ENCODE measurements at regions not wholly inside any gene's neighbourhood (a gene's known extent, or its start where the extent isn't known, plus 50 kb on each side); places are given as distances from the start of the nearest gene placed in this dataset.

- no peak for DNase-seq
- in situ Hi-C loops (cut with MboI; ENCODE audit: low pct_unique_long_range_greater_than_20kb, low sequenced_read_pairs), result no loop called here
Measured at GRCh38 chr5:2517451-2517850, 234.0 kb downstream of the IRX2 start.

- in situ Hi-C loops (cut with MboI; ENCODE audit: low pct_unique_long_range_greater_than_20kb, low sequenced_read_pairs), result no loop called here
- DNase-seq, result no peak
Measured at GRCh38 chr5:2515180-2515764, 236.2 kb downstream of the IRX2 start.

DNA sequence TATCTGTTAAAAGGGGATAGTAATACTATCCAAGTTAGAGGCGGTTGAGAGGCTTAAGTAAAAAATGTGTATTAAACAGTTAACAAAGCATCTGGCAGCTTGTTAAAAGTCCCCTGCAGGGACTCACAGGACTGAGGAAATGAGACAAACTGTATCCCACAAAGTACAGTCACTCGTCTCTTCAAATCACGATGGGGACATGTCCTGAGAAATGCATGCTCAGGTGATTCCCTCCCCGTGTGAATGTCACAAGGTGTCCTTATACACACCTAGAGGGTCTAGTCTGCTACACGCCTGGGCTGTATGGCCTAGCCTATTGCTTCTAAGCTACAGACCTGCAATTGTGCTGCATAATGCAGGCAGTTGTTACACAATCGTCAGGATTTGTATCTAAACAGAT lies 237.0 kb downstream of the IRX2 start:
- in situ Hi-C loops (cut with MboI; ENCODE audit: low pct_unique_long_range_greater_than_20kb, low sequenced_read_pairs), result no loop called here
- no peak for DNase-seq

DNA sequence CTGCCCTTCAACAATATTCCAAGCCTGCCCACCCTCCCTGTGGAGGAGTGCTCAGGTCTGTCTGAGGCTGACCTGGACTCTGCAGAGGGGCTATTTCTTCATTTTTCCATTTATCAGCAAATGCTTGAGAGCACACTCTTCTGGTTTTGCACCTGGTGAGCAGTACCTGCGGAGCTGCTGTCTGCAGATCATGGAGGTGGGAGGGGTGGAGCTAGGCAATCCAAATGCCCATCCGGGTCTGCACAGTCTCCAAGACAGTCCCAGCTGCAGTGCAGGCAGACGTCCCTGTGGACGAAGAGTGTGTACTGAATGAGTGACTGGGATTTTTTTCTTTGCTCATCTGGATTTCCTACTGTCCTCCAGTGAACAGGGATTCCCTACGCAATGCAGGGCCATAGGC lies 239.8 kb downstream of the IRX2 start:
- DNase-seq, result no peak
- in situ Hi-C loops (cut with MboI; ENCODE audit: low pct_unique_long_range_greater_than_20kb, low sequenced_read_pairs), result no loop called here

GRCh38 chr5:2511126-2511525 lies 240.4 kb downstream of the IRX2 start:
- in situ Hi-C loops (cut with MboI; ENCODE audit: low pct_unique_long_range_greater_than_20kb, low sequenced_read_pairs), result no loop called here
- DNase-seq, result no peak

DNA sequence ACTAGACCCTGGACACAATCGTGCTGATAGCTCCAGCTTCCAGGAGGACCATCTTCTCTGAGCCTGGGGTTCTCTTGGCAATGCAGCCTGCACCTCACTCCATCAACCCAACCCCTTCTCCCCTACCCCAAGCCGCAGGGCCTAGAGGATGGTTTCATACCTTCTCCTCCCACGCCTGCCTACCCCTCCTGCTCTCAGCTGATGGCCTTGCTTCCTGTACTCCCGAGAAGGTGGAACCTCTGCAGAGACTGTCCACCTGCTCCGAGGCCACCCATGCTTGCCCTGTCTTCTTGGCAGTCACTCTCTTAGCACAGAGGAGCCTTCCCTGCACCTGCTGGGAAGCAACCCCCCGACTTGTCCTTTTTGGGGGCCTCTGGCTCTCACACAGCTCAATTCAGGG lies 241.9 kb downstream of the IRX2 start:
- DNase-seq, result no peak
- in situ Hi-C loops (cut with MboI; ENCODE audit: low pct_unique_long_range_greater_than_20kb, low sequenced_read_pairs), result no loop called here

GRCh38 chr5:2508514-2508913 lies 243.0 kb downstream of the IRX2 start:
- in situ Hi-C loops (cut with MboI; ENCODE audit: low pct_unique_long_range_greater_than_20kb, low sequenced_read_pairs), result no loop called here
- DNase-seq, result no peak

GRCh38 chr5:2507611-2508010 lies 243.9 kb downstream of the IRX2 start:
- DNase-seq, result no peak
- in situ Hi-C loops (cut with MboI; ENCODE audit: low pct_unique_long_range_greater_than_20kb, low sequenced_read_pairs), result no loop called here

GRCh38 chr5:2506603-2507002 lies 244.9 kb downstream of the IRX2 start:
- DNase-seq, result no peak
- in situ Hi-C loops (cut with MboI; ENCODE audit: low pct_unique_long_range_greater_than_20kb, low sequenced_read_pairs), result no loop called here

DNA sequence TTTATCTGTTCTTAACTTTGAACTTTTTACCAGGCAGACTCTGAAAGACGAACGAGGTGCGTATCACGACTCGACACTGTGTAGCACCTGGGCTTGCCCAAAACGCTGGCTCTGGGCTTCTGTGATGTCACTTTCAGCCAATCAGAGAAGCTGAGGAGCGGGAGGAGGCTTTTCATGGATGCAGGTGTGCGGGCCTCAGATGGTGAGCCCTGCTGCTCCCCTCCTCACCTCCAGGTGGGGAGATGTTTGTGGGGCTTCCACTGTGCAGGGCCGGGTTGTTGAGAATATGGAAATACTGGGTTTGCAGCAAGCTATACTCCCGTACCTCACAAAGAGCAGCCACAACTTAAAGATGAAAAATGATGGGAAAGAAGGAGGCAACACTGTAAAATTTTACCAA lies 246.3 kb downstream of the IRX2 start:
- no peak for DNase-seq
- in situ Hi-C loops (cut with MboI; ENCODE audit: low pct_unique_long_range_greater_than_20kb, low sequenced_read_pairs), result no loop called here

GRCh38 chr5:2502970-2503594 lies 248.4 kb downstream of the IRX2 start:
- no peak for DNase-seq
- in situ Hi-C loops (cut with MboI; ENCODE audit: low pct_unique_long_range_greater_than_20kb, low sequenced_read_pairs), result no loop called here

DNA sequence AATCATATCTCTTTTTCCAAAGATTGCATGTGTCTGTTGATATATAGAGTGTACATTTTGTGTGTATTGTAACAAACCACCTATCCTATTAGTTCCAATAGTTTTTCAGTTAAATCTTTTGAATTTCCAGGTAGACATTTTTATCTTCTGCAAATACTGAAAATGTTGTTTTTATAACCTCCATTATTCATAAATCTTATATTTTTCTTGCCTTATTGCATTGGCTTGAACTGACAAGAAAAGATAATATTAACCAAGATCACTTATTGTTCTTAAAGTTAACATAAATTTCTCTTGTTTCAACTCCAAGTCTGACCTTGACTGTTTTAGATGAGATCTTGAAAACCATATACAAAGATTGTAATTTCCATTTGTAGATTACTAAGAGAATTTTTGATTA lies 251.6 kb downstream of the IRX2 start:
- in situ Hi-C loops (cut with MboI; ENCODE audit: low pct_unique_long_range_greater_than_20kb, low sequenced_read_pairs), result no loop called here

DNA sequence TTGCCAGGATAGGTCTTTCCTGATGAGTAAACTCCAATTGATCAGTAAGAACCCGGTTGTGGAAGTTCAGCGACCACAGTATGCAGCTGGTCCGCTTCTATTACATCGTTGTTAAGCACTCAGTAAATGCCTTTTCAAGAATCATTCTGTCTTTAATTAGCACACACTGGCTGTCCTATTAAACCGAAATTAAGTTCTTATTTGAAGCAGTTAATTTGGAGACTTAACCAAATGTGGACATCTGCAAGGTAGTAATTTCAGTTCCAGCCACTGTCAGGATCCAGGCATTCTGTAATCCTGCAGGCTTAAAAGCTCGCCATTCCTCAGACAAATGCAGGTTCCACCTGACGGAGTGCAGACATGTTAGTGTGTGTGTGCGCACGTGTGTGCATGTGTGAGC lies 254.6 kb downstream of the IRX2 start:
- DNase-seq, result no peak
- in situ Hi-C loops (cut with MboI; ENCODE audit: low pct_unique_long_range_greater_than_20kb, low sequenced_read_pairs), result no loop called here

More for the DNA sequence above, 251.6 kb downstream of the IRX2 start:
- DNase-seq, result no peak

DNA sequence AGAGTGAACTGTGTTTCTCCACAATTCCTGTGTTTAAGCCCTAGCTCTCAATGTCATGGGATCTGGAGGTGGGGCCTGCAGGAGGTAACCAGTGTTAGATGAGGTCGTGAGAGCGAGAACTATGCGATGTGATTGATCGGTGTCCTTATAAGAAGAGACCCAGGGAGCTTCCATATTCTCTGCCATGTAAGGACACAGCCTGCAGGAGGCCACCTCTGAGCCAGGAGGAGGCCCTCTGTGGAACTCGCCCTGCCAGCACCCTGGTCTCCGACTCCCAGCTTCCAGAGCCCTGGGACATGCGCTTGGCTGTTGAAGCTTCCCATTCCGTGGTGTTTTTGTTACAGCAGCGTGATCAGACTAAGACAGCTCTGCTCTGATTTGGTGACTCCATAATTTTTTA lies 255.4 kb downstream of the IRX2 start:
- DNase-seq, result no peak
- in situ Hi-C loops (cut with MboI; ENCODE audit: low pct_unique_long_range_greater_than_20kb, low sequenced_read_pairs), result no loop called here

DNA sequence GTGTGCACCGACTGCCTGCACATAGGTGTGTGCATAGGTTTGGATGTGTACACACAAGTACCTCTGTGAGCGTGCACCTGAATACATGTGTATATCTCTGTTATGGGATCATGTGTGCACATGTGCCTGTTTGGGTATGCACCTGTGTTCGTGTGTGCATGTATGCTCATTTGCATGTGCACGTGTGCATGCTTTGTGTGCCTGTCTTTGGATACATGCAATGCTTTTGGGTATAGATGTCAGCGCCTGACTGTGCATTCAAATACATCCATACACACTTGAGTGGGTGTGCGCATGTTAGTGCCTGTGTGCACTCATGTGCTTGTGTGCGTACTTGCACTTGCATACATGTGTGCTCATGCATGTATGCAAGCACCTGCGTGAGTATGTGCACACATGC lies 258.1 kb downstream of the IRX2 start:
- DNase-seq, result no peak
- in situ Hi-C loops (cut with MboI; ENCODE audit: low pct_unique_long_range_greater_than_20kb, low sequenced_read_pairs), result no loop called here

- in situ Hi-C loops (cut with MboI; ENCODE audit: low pct_unique_long_range_greater_than_20kb, low sequenced_read_pairs), result no loop called here
- no peak for DNase-seq
Measured at GRCh38 chr5:2492476-2492875, 259.0 kb downstream of the IRX2 start.

DNA sequence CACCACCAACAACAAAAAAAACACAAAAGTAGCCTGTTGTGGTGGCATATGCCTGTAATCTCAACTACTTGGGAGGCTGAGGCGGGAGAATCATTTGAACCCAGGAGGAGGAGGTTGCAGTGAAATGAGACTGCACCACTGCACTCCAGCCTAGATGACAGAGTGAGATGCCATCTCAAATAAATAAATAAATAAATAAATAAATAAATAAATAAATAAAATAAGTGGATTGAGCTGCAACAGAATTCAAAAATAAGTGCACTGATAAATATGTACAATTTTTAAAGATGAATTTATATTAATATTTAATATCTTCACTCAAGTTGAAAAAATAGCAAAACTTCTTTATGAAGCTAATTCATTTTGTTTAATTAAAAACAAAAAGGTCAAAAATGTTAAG lies 259.6 kb downstream of the IRX2 start:
- no peak for DNase-seq
- in situ Hi-C loops (cut with MboI; ENCODE audit: low pct_unique_long_range_greater_than_20kb, low sequenced_read_pairs), result no loop called here

- in situ Hi-C loops (cut with MboI; ENCODE audit: low pct_unique_long_range_greater_than_20kb, low sequenced_read_pairs), result no loop called here
- DNase-seq, result no peak
Measured at GRCh38 chr5:2489306-2489705, 262.2 kb downstream of the IRX2 start.

DNA sequence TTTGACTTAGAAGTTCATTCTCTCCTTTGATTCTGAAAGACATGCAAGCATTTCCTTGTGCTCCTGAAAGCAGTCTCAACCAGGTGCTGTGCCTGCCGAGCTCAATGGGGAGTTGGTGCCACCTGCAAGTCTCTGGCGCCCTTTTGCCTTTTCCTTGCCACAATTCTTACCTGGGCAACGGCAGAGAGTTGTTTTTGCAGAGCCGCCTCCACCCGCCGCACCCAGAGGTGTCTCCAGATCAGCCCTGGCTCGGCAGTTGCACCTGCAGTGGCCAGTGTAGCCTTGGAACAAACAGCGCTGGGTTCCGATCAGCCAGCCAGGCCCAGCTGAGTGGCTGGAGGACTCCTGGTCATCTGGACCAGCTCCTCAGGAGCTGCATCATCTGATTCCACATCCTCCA lies 262.9 kb downstream of the IRX2 start:
- in situ Hi-C loops (cut with MboI; ENCODE audit: low pct_unique_long_range_greater_than_20kb, low sequenced_read_pairs), result no loop called here

GRCh38 chr5:2487152-2487763 lies 264.2 kb downstream of the IRX2 start:
- in situ Hi-C loops (cut with MboI; ENCODE audit: low pct_unique_long_range_greater_than_20kb, low sequenced_read_pairs), result no loop called here
- DNase-seq, result no peak

More for the DNA sequence above, 262.9 kb downstream of the IRX2 start:
- DNase-seq, result no peak

DNA sequence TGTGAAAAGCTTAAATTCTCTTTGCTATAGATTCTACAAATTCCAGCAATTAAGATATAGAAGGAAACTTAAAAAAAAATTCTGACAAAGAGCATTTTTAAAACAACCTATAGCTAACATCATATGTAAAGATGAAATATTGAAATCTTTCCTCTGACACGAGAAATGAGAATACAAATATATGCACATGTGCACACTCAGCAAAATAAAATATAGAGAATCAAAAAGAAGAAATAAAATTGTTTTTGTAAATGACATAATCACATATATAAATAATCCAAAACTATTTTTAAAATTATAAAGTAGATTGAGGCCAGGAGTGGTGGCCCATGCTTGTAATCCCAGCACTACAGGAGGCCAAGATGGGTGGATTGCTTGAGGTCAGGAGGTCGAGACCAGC lies 265.1 kb downstream of the IRX2 start:
- DNase-seq, result no peak
- in situ Hi-C loops (cut with MboI; ENCODE audit: low pct_unique_long_range_greater_than_20kb, low sequenced_read_pairs), result no loop called here

Data from KBM-7 (cell line).